ENCODE measurements at regions not wholly inside any gene's neighbourhood (a gene's known extent, or its start where the extent isn't known, plus 50 kb on each side); places are given as distances from the start of the nearest gene placed in this dataset.

- dilution Hi-C loops (cut with MboI; ENCODE audit: extremely low pct_ligation_motif_present, low sequenced_read_pairs): no loop called here
- no peaks in the 10 kb centered on the region for H3K27me3 ChIP-seq (ENCODE audit: control insufficient read depth, extremely low read depth, insufficient read depth, low read length)
- no peak for DNase-seq (ENCODE audit: low read depth, low spot score)
- no peak overlapping the region for H3K4me2 ChIP-seq (ENCODE audit: control insufficient read depth, extremely low read depth, insufficient read depth, low read depth, low read length)
- H2AFZ ChIP-seq (ENCODE audit: control insufficient read depth, low read length): no peak overlapping the region
- TF ChIP-seq EZH2 (IDR thresholded peaks at IDR 0.05; ENCODE audit: low read length): no peak
- no peak for TF ChIP-seq CTCF (optimal IDR thresholded peaks at IDR 0.05 in 1 of 3, IDR thresholded peaks at IDR 0.05 in 1 of 3, conservative IDR thresholded peaks at IDR 0.05 in 1 of 3; ENCODE audit: extremely low read depth in 1 of 3, insufficient read depth in 2 of 3, low read length in 3 of 3)
- no peak for FAIRE-seq
- no peaks in the 10 kb centered on the region for H3K79me2 ChIP-seq (ENCODE audit: control insufficient read depth, insufficient read depth, low read length)
- peaks cover 13% of the 10 kb centered on the region for H3K4me1 ChIP-seq (ENCODE audit: control insufficient read depth, extremely low read depth, insufficient read depth, low read length)
- no peaks in the 10 kb centered on the region for H3K36me3 ChIP-seq (ENCODE audit: control insufficient read depth in 2 of 2, extremely low read depth in 1 of 2, insufficient read depth in 2 of 2, low read length in 2 of 2)
- H3K9me1 ChIP-seq (ENCODE audit: control insufficient read depth, extremely low read depth, insufficient read depth, low read length): no peaks in the 10 kb centered on the region
- no peak overlapping the region for H3K9ac ChIP-seq (ENCODE audit: control insufficient read depth, extremely low read depth, insufficient read depth, low read length)
- H3K27ac ChIP-seq (ENCODE audit: control insufficient read depth, insufficient read depth, low read length): no peak overlapping the region
- H3K9me3 ChIP-seq (ENCODE audit: control insufficient read depth, low read depth, low read length): no peaks in the 10 kb centered on the region
- no peaks in the 10 kb centered on the region for H4K20me1 ChIP-seq (ENCODE audit: control insufficient read depth, extremely low read depth, insufficient read depth, low read length)
- no peak overlapping the region for H3K4me3 ChIP-seq (ENCODE audit: control insufficient read depth in 2 of 3, extremely low read depth in 1 of 3, insufficient read depth in 2 of 3, low read depth in 1 of 3, low read length in 3 of 3)
These were observed 214.5 kb upstream of the P2RY1 start for GRCh38 chr3:152620395-152620794.

GRCh38 chr3:152621006-152621868 is 213.7 kb upstream of the P2RY1 start:
- no peaks in the 10 kb centered on the region for H3K79me2 ChIP-seq (ENCODE audit: control insufficient read depth, insufficient read depth, low read length)
- H3K4me2 ChIP-seq (ENCODE audit: control insufficient read depth, extremely low read depth, insufficient read depth, low read depth, low read length): peak overlapping the region; percentile 84
- H3K9me3 ChIP-seq (ENCODE audit: control insufficient read depth, low read depth, low read length): no peaks in the 10 kb centered on the region
- dilution Hi-C loops (cut with MboI; ENCODE audit: extremely low pct_ligation_motif_present, low sequenced_read_pairs): no loop called here
- H3K4me1 ChIP-seq (ENCODE audit: control insufficient read depth, extremely low read depth, insufficient read depth, low read length): peaks cover 19% of the 10 kb centered on the region
- no peak for TF ChIP-seq CTCF (optimal IDR thresholded peaks at IDR 0.05 in 1 of 3, IDR thresholded peaks at IDR 0.05 in 1 of 3, conservative IDR thresholded peaks at IDR 0.05 in 1 of 3; ENCODE audit: extremely low read depth in 1 of 3, insufficient read depth in 2 of 3, low read length in 3 of 3)
- no peak for TF ChIP-seq EZH2 (IDR thresholded peaks at IDR 0.05; ENCODE audit: low read length)
- no peaks in the 10 kb centered on the region for H4K20me1 ChIP-seq (ENCODE audit: control insufficient read depth, extremely low read depth, insufficient read depth, low read length)
- H3K27ac ChIP-seq (ENCODE audit: control insufficient read depth, insufficient read depth, low read length): peak overlapping the region; percentile 23
- H3K36me3 ChIP-seq (ENCODE audit: control insufficient read depth in 2 of 2, extremely low read depth in 1 of 2, insufficient read depth in 2 of 2, low read length in 2 of 2): no peaks in the 10 kb centered on the region
- H2AFZ ChIP-seq (ENCODE audit: control insufficient read depth, low read length): peak overlapping the region; percentile 85
- no peaks in the 10 kb centered on the region for H3K9me1 ChIP-seq (ENCODE audit: control insufficient read depth, extremely low read depth, insufficient read depth, low read length)
- peak overlapping the region; percentile 29 for H3K9ac ChIP-seq (ENCODE audit: control insufficient read depth, extremely low read depth, insufficient read depth, low read length)
- H3K27me3 ChIP-seq (ENCODE audit: control insufficient read depth, extremely low read depth, insufficient read depth, low read length): no peaks in the 10 kb centered on the region
- H3K4me3 ChIP-seq (ENCODE audit: control insufficient read depth in 2 of 3, extremely low read depth in 1 of 3, insufficient read depth in 2 of 3, low read depth in 1 of 3, low read length in 3 of 3): peak overlapping the region in 2 of 3 experiments; percentile 11 to 28
- peak; percentile 96 for FAIRE-seq
- DNase-seq (ENCODE audit: low read depth, low spot score): no peak

Measured in keratinocyte (primary cell).